RWPE2 (cell line): ENCODE measurements at regions not wholly inside any gene's neighbourhood (a gene's known extent, or its start where the extent isn't known, plus 50 kb on each side); places are given as distances from the start of the nearest gene placed in this dataset.

ENCODE experiments used
- ATAC-seq: fragments of 200-7000 bp; cut with Tn5 transposase; 3 replicates; pipeline ENCODE4 v1.9.1; 2021; ENCODE audit warnings: low read depth
- DNase-seq: peaks from one replicate; pipeline ENCODE4 v3.0.0-alpha.2; 2020; ENCODE audit warnings: low spot score
- H3K27ac ChIP-seq: fragments of 450-650 bp; 2 replicates; pipeline ENCODE4 v1.5.1; 2017; ENCODE audit warnings: mild to moderate bottlenecking; ENCODE audit not compliant: poor library complexity, severe bottlenecking
- H3K27me3 ChIP-seq: fragments of 250-450 bp; sonication (Bioruptor Pico); 2 replicates; pipeline ENCODE4 v1.5.1; 2021; ENCODE audit warnings: mild to moderate bottlenecking, moderate library complexity; ENCODE audit not compliant: insufficient read depth, poor library complexity, severe bottlenecking
- H3K36me3 ChIP-seq: fragments of 250-450 bp; sonication (Bioruptor Pico); 2 replicates; pipeline ENCODE4 v1.5.1; 2020; ENCODE audit warnings: low read depth, mild to moderate bottlenecking, moderate library complexity
- H3K4me1 ChIP-seq: fragments of 250-450 bp; sonication (Bioruptor Pico); 2 replicates; pipeline ENCODE4 v1.5.1; 2021; ENCODE audit warnings: mild to moderate bottlenecking, moderate library complexity; ENCODE audit not compliant: insufficient read depth, poor library complexity, severe bottlenecking
- H3K4me3 ChIP-seq: fragments of 250-450 bp; sonication (Bioruptor Pico); 2 replicates; pipeline ENCODE4 v1.5.1; 2021; ENCODE audit warnings: mild to moderate bottlenecking, moderate library complexity; ENCODE audit not compliant: severe bottlenecking
- H3K9me3 ChIP-seq: fragments of 250-450 bp; sonication (Bioruptor Pico); 2 replicates; pipeline ENCODE4 v1.5.1; 2021; ENCODE audit warnings: mild to moderate bottlenecking, moderate library complexity; ENCODE audit not compliant: severe bottlenecking
- TF ChIP-seq, protein P1 (sequence below): fragments of 450-650 bp; IDR thresholded peaks from one replicate; pipeline ENCODE4 v1.5.1; 2017; ENCODE audit warnings: mild to moderate bottlenecking, moderate library complexity; ENCODE audit not compliant: poor library complexity, severe bottlenecking

DNA sequence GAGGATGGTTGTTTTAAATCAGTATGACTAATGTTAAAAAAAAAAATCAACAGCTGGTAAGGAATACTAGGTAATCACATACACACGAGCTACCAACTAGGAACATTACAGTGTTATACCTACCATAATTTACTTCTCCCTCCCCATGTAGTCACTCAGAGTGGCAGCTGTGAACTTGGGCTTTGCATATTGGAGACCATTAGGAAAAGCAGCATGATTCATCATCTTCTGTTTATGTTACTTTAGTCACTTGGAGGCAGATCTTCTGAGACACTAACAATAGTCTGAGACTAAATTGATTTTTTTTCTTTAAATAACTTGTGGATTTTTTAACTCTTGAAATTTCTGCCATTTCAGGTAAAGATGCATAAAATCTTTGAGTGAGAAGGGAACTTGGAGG, 141.5 kb upstream of the NR4A3 start:
- Histone ChIP-seq H3K4me3 (no peak overlapping the region), H3K27me3 (no peaks in the 10 kb centered on the region), H3K27ac (no peak overlapping the region), H3K9me3 (peaks cover 5% of the 10 kb centered on the region), H3K36me3 (no peaks in the 10 kb centered on the region), H3K4me1 (no peaks in the 10 kb centered on the region)
- TF ChIP-seq, protein P1, sequence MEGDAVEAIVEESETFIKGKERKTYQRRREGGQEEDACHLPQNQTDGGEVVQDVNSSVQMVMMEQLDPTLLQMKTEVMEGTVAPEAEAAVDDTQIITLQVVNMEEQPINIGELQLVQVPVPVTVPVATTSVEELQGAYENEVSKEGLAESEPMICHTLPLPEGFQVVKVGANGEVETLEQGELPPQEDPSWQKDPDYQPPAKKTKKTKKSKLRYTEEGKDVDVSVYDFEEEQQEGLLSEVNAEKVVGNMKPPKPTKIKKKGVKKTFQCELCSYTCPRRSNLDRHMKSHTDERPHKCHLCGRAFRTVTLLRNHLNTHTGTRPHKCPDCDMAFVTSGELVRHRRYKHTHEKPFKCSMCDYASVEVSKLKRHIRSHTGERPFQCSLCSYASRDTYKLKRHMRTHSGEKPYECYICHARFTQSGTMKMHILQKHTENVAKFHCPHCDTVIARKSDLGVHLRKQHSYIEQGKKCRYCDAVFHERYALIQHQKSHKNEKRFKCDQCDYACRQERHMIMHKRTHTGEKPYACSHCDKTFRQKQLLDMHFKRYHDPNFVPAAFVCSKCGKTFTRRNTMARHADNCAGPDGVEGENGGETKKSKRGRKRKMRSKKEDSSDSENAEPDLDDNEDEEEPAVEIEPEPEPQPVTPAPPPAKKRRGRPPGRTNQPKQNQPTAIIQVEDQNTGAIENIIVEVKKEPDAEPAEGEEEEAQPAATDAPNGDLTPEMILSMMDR, result no peak
- no peak for ATAC-seq
- DNase-seq, result no peak

DNA sequence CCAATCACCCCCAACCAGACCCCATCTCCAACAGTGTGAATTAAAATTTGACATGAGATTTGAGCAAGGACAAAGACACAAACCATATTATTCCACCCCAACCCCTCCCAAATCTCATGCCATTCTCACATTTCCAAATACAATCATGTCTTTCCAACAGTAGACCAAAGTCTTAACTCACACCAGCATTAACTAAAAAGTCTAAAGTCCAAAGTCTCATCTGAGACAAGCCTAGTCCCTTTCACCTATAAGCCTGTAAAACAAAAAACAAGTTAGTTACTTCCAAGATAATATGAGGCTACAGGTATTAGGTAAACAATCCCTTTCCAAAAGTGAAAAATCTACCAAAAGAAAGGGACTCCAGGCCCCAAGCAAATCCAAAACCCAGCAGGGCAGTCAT, 140.6 kb upstream of the NR4A3 start:
- no peak overlapping the region for H3K27ac ChIP-seq
- TF ChIP-seq, protein P1, result no peak
- H3K27me3 ChIP-seq, result no peaks in the 10 kb centered on the region
- H3K9me3 ChIP-seq, result peaks cover 2% of the 10 kb centered on the region
- DNase-seq (no peak), ATAC-seq (no peak)
- no peak overlapping the region for H3K4me3 ChIP-seq
- H3K36me3 ChIP-seq, result no peaks in the 10 kb centered on the region
- no peaks in the 10 kb centered on the region for H3K4me1 ChIP-seq

DNA sequence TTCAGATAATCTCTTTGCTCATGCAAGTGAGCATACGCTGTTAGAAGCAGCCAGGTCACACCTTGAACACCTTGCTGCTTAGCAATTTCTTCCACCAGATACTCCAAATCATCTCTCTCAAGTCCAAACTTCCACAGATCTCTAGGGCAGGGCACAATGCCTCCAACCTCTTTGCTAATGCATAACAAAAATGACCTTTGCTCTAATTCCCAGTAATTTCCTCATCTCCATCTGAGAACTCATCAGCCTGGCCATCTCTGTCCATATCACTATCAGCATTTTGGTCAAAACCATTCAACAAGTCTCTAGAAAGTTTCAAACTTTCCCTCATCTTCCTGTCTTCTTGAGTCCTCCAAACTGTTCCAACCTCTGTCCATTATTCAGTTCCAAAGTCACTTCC, 139.3 kb upstream of the NR4A3 start:
- H3K36me3 ChIP-seq, result no peaks in the 10 kb centered on the region
- no peak for DNase-seq
- ATAC-seq, result no peak
- no peaks in the 10 kb centered on the region for H3K4me1 ChIP-seq
- no peak overlapping the region for H3K4me3 ChIP-seq
- TF ChIP-seq, protein P1, result no peak
- no peaks in the 10 kb centered on the region for H3K9me3 ChIP-seq
- no peaks in the 10 kb centered on the region for H3K27me3 ChIP-seq
- H3K27ac ChIP-seq, result no peak overlapping the region

DNA sequence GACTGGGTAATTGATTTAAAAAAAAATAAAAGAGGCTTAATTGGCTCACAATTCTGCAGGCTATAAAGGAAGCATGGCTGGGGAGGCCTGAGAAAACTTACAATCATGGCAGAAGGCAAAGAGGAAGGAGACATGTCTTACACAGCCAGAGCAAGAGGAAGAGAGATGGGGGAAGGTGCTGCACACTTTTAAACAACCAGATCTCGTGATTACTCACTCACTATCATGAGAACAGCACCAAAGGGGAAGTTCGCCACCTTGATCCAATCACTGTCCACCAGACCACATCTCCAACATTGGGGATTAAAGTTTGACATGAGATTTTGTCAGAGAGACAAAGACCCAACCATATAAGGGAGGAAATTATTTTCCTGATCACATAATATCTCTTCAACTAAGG, 138.8 kb upstream of the NR4A3 start:
- DNase-seq, result no peak
- ATAC-seq, result no peak
- Histone ChIP-seq H3K36me3 (no peaks in the 10 kb centered on the region), H3K27me3 (no peaks in the 10 kb centered on the region), H3K4me3 (no peak overlapping the region), H3K27ac (no peak overlapping the region), H3K9me3 (no peaks in the 10 kb centered on the region), H3K4me1 (no peaks in the 10 kb centered on the region)
- TF ChIP-seq, protein P1, result no peak

DNA sequence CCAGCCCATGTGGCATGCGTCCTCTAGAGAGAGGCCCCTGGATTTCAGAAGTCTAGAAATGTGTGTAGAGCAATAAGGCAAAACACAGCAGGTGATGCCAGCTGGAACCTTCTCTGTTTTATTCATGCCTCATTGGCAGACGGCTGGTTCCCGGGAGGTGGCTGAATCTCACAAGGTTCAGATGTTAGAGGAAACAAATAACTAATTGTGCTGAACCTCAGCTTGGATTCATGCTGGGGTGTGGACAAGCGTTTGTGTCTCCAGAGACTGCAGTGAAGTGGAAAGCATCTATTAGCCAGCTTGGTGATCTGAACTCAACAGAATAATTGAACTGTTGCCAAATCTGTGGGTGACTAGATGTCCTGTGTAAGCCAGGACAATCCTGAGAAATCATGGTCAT, 131.1 kb upstream of the NR4A3 start:
- Histone ChIP-seq H3K27me3 (peaks cover 2% of the 10 kb centered on the region), H3K9me3 (no peaks in the 10 kb centered on the region), H3K4me3 (no peak overlapping the region), H3K4me1 (no peaks in the 10 kb centered on the region), H3K36me3 (no peaks in the 10 kb centered on the region), H3K27ac (no peak overlapping the region)
- DNase-seq, result no peak
- TF ChIP-seq, protein P1, result no peak
- ATAC-seq, result no peak
